GM18505 (cell line): ENCODE measurements at regions not wholly inside any gene's neighbourhood (a gene's known extent, or its start where the extent isn't known, plus 50 kb on each side); places are given as distances from the start of the nearest gene placed in this dataset.
A peak's percentile ranks its signal among the peaks of the same experiment; 100 is the strongest.
"Not testable (repeated sequence)": the region's sequence is repeated elsewhere in the genome, so short reads cannot be mapped to it uniquely, and the experiment has no call there.

Experiments
- ATAC-seq: cut with Tn5 transposase; IDR thresholded peaks from one replicate; pipeline ENCODE4 v1.9.1; 2021; ENCODE audit not compliant: unreplicated experiment
- POLR2A ChIP-seq: IDR thresholded peaks from 4 replicates; pipeline ENCODE4 v1.6.1; 2011; ENCODE audit warnings: borderline replicate concordance; ENCODE audit not compliant: insufficient read depth, insufficient read length; ENCODE audit errors: extremely low read depth

DNA sequence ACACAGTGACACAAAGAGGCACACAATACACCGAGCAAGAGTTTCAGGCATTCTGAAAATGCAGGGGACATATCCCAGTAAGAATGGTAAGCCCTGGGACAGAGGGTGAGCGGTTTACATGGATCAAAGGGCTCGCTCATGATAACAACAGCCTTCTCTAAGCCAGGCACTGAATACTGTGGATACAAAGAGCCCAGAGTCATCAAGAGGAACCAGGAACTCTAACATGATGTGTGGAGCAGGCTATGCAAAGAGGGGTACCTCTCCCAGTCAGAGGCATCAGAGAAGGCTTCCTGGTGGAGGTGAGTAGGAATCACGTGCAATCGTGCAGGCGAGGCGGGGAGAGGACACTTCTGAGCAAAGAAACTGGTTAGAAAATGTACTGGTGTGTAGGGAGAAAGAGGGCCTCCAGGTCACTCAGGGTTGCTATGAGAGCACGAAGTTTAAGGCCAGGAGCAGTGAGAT is 76.9 kb upstream of the EEA1 start:
- no peak for ATAC-seq
- TF ChIP-seq POLR2A = no peak

GRCh38 chr12:93006471-93007208 is 77.5 kb upstream of the EEA1 start:
- no peak for TF ChIP-seq POLR2A
- ATAC-seq = no peak

DNA sequence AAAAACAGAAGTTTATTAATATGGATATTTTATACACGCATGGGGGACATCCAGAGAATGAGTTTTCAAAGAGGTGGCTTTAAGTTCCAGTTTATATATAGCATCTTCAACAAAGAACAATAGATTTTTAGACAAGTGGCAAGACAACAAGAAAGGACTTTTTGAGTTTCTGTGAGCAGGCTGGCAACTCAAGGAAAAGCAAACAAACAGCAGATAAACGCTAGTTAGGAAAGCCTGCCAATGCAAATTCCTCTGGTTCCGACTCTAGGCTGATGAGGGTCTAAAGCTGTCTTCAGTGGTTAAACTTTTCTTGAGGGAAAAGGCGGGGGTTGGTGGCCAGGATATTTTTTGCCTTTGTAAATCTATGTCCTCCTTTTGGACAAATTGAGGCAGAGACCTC is 78.4 kb upstream of the EEA1 start:
- no peak for ATAC-seq

DNA sequence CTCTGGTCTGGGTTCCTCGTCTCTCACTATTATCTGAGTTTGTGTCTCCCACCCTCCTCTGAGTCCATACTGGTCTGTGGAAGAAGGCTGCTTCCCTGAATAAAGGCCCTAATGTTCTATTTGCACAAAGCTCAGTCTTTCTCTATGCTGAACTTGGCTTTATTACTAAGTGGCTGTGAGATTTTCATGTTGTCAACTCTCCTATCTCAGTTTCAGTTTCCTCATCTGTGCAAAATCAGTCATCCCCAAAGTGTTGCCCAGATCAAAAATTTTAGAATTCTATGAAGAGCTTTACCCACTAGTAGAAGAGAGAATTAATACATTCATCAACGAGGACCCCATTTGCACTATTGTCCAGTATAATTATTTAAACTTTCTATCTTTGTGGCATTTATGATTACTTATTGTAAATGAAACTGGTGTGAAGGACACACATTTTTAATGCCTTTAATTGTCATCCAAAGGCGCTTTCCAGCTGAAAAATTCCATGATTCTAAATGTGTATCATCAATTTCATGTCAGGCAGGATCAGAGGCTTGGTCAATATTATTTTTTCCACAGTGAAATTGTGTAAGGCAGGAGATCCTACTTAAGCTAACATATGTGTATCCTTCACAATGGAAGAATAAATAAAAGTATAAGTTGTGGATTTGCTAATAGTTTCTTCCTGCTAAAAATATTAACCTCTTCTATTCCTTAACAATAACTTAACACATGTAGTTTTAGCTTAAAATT is 79.1 kb upstream of the EEA1 start:
- TF ChIP-seq POLR2A = no peak
- ATAC-seq = peak; percentile 73

More for the DNA sequence above, 78.4 kb upstream of the EEA1 start:
- TF ChIP-seq POLR2A = no peak

DNA sequence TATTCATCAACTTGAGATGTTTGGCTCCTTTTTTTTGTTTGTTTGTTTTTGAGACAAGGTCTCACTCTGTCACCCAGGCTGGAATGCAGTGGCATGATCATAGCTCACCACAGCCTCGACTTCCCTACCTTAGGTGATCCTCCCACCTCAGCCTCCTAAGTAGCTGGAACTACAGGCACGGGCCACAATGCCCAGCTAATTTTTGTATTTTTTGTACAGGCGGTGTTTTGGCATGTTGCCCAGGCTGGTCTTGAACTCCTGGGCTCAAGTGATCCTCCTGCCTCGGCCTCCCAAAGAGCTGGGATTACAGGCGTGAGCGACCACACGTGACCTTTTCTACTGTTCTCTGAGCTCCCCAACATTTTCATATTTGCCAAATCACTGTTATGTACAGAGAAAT is 79.8 kb upstream of the EEA1 start:
- ATAC-seq = not testable (repeated sequence)

DNA sequence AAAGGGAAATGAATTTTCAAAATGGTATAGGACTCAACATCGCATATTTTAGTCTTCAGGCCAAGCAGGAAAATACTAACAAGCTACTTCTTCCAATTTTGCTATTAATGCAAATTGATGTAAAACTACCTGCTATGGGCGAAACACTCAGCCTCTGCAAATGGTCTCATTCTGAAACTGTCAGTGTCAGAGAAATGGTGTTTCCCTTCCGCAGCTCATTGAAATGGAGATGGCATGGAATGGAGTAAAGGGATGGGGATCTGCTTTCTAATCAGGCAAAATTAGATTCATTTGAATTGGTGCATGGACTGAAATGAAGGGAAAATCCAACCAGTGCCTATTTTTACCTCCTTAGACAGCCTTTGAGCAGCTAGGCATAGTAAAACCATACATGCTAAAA is 80.4 kb upstream of the EEA1 start:
- no peak for ATAC-seq
- no peak for TF ChIP-seq POLR2A

DNA sequence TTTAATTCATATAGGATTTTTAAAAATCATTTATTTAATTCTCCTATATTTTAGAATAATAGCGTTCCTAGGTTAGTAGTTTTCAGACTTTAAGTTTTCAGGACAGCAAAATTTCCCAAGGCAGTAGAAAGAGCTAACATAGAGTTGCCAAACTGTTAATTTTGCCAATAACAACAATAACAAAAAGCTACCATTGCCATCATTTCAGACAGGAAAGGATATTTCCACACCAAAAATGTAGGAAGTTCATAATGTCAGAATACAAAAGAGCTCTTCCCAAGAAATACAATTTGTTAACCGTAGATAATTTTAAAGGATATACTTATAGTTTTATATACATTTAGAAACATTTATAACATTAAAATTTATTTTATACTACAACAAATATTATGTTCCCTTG is 81.4 kb upstream of the EEA1 start:
- no peak for TF ChIP-seq POLR2A
- no peak for ATAC-seq

- no peak for ATAC-seq
- no peak for TF ChIP-seq POLR2A
Observed at GRCh38 chr12:93011100-93011499, 82.0 kb upstream of the EEA1 start.

DNA sequence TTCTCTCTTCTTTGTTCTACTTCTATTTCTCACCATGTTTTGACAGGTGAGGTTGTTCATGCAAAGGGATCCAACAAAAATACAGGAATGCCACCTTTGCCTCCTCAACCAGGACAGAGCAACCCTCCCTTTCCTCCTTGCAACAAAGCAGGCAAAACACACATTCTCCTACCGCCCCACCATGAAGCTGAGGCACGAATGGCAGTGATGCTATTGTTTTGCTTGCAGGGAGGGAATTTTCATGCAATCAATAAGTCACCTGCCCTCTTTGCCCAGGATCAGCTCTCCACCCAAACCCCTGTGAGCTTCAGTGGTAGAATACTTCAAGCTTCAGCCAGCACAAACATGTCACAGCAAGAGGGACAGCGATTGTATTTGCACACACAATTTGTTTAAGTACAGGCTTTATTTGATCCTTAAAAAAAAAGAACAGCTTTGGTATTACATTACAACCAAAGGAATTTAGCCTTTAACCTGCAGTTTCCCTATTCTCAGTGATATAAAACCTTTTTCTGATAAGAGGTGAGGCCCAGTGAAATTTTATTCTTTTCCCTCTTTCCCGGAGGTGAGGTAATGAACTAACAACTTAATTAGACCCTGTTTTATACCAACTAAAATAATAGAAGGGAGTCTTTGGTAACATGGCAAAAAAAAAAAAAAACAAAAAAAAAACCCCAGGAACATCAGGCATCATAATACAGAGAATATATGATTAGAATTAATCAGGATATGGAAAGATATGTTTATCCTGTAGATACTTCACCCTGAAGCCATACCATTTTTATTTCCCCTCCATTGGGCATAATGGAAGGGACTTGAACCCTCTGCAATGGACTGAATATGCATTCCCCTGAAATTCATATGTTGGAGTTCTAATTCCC is 87.0 kb upstream of the EEA1 start:
- ATAC-seq = no peak
- TF ChIP-seq POLR2A = no peak

DNA sequence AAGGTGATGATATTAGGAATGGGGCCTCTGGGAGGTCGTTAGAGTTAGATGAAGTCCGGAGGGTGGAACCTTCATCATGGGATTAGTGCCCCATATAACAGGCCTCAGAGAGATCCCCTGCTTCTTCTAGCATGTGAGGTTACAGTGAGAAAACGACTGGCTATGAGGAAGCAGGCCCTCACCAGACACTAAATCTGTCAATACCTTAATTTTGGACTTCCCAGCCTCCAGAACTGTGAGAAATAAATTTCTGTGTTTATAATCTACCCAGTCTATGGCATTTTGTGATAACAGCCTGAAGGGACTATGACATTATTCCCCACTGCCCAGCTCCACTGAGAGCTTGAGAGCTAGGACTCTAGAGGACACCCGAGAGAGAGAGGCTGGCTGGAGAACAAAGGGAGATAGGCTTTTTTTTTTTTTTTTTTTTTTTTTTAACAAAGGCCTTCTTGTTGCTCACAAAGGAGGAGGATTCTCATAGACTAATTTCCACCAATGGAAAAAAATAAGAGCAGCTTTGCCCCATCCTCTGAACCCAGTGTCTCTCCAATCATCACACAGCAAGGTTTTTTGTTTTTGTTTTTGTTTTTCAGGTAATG is 87.8 kb upstream of the EEA1 start:
- TF ChIP-seq POLR2A = no peak
- ATAC-seq = no peak

DNA sequence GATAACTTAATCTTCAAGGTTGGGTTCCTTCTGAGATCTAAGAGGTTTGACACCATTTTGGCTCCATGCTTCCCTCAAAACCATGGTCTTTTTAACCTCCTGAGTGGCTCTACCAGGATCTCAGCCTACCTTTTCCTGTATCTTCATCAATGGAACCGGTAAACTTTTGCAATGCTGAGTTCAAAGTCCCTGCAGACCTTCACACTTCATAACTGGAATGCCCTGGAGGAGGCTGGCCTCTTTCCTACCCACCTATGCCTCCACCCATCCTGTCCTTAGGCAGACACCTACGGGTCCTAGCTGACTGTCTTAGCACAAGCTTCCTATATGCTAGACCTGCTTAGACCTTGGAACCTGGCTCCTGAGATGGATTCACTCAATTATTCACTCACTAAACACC is 89.5 kb upstream of the EEA1 start:
- no peak for ATAC-seq
- TF ChIP-seq POLR2A = no peak

DNA sequence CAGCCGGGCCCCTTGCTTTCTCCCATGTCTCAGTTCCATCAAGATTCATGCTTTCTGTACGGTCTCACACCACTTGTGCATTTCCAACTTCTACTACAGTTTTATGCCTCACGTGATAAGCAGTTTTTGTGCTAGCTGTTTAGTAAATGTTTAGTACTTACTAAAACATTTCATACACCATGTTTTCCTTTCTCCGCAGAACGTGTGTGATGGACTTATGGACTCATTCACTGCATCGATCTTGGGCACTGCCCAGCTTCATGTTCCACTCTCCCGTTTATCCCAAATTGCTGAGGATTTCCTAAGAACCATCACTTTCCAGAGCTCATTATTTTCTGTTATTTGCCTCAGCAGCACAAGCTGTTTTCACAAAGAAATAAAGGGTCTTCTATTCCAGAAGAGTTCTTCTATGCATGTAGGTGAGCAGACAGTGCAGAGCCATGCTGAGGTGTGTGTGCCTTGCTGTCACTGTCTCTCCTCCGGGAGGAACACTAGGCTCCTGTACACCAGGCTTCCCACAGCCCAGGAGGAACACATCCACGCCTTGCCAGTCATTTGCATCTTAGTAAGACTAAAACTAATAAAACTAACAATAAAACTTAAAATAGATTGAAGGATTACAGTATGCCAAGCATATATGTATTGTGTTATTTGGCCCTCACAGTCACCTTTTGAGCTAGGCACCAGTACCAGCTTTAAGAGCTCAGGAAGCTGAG is 90.3 kb upstream of the EEA1 start:
- TF ChIP-seq POLR2A = no peak
- ATAC-seq = no peak

- ATAC-seq = no peak
Observed at GRCh38 chr12:93019975-93020630, 91.0 kb upstream of the EEA1 start.

More at GRCh38 chr12:93019975-93020630, 91.0 kb upstream of the EEA1 start:
- no peak for TF ChIP-seq POLR2A
